GM21526 (cell line): ENCODE measurements at regions not wholly inside any gene's neighbourhood (a gene's known extent, or its start where the extent isn't known, plus 50 kb on each side); places are given as distances from the start of the nearest gene placed in this dataset.
"Not testable (repeated sequence)": the region's sequence is repeated elsewhere in the genome, so short reads cannot be mapped to it uniquely, and the experiment has no call there.

Experiments used
- ATAC-seq: cut with Tn5 transposase; IDR thresholded peaks from one replicate; pipeline ENCODE4 v1.9.1; 2021; ENCODE audit warnings: moderate library complexity; ENCODE audit not compliant: unreplicated experiment, low FRiP score

GRCh38 chrX:73964579-73964978 is 112.1 kb upstream of the XIST start:
- ATAC-seq = no peak

GRCh38 chrX:73963682-73964081 is 111.2 kb upstream of the XIST start:
- ATAC-seq = no peak

DNA sequence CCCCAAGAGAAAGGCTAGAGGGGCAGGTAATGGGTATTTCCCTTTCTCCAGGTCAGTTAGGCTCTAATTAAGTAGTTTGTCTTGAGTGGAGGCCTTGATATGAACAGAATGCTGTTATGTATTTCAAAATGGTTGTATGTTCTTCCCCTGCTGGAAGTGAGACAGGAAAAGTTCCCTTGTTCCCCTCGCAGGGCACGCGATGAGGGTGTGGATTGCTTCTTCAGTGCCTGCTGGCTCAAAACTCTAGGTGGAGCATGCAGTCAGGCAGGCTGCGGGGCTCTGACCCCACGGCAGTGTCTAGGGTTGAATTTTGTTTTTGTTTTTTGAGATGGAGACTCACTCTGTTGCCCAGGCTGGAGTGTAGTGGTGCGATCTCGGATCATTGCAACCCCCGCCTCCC is 110.4 kb upstream of the XIST start:
- no peak for ATAC-seq

DNA sequence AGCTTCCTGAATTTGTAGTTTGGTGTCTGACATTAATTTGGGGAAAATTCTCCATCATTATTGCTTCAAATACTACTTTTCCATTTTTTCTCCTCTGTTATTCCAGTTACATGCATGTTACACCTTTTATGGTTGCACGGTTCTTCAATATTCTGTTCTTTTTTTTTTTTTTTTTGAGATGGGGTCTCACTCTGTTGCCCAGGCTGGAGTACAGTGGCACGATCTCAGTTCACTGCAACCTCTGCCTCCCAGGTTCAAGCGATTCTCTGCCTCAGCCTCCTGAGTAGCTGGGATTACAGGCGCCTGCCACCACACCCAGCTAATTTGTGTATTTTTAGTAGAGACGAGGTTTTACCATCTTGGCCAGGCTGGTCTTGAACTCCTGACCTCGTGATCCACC is 109.4 kb upstream of the XIST start:
- ATAC-seq = not testable (repeated sequence)

- no peak for ATAC-seq
These were observed 92.0 kb upstream of the XIST start for GRCh38 chrX:73944563-73944908.

- ATAC-seq = peak; percentile 98
These were observed 91.4 kb upstream of the XIST start for GRCh38 chrX:73943693-73944562.

DNA sequence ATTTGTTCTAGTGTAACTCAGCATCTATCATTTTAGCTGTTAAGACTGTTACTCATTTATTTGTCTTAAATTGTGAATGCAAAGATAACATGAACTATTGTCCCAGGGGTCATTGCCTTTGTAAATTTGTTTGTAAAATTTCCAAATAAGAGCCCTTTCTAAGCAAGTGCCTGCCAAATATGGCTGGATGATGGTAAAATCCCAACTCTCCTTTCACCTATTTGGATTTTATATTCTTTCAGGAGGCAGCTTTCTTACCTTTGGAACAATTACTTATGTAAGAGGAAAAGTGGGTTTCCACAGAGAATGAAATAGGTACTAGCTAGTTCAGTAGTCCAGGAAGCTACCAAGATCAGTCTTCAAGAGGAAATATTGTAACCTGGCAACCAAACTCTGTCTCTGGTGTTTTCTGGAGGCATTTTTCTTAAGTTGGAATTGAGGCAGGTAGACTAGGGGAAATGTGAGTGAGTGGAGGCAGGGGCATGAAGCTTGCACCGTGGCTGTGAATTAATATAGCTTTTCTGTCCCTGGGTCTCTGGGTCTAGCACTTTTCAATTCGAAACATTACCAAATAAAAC is 88.5 kb upstream of the XIST start:
- no peak for ATAC-seq

GRCh38 chrX:73937843-73938242 is 85.3 kb upstream of the XIST start:
- not testable (repeated sequence) for ATAC-seq

GRCh38 chrX:73932522-73932921 is 80.0 kb upstream of the XIST start:
- ATAC-seq = no peak

GRCh38 chrX:73930300-73930699 is 77.8 kb upstream of the XIST start:
- no peak for ATAC-seq

- ATAC-seq = no peak
These were observed 70.4 kb upstream of the XIST start for GRCh38 chrX:73922856-73923455.

DNA sequence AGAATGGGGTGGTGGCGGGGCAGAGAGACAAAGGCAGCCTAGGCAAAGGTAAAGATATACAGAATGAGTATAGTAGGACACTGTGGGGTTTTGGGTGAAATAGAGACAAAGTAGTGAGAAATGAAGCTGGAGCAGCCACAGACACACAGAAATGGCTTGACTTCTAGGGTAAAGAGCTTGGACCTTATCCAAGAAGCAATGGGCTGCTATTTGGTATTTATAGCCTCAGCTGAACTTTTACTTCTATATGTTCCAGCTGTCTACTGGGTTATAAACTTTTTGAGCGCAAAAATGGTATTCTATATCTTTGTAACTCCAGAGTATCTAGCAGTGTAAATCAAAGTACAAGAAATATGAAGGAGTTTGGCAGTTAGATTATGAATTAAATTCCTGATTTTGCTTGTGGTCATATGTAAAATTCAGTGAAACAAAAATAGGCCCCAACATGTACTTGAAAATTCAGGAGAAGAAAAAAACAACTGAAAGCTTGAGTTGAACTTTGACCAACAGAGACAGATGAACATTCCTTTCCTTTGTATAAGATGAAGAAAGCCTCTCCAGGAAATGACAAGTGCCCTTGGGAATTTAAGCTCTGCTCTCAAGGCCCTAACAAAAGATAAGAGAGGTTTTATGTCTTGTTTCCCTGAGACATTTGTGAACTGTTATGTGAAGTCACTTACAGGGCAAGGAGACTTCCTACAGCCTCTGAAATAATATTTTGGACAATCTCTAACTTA is 64.6 kb upstream of the XIST start:
- ATAC-seq = no peak

- ATAC-seq = no peak
These were observed 64.0 kb upstream of the XIST start for GRCh38 chrX:73916489-73916888.

DNA sequence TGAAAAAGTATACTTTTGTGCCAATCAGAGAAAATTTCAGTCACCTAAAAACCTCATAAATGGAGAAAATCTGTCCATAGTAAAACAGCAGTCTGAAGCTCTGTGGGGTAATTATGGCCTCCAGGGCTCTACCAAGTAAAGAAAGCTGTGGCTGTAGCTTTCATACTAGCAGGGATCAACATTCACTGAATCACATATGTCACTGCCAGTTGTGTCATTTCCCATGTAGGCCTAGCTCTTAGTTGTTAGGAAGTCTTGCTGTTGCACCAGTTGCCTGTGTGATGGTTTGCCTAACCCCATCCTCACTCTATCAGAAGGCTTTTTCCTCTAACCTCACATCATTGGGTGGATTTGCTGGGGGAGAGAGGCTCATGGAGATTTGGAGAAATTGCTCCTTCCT is 62.3 kb upstream of the XIST start:
- ATAC-seq = not testable (repeated sequence)

- ATAC-seq = no peak
These were observed 61.1 kb upstream of the XIST start for GRCh38 chrX:73913580-73913979.

GRCh38 chrX:73911946-73912345 is 59.4 kb upstream of the XIST start:
- not testable (repeated sequence) for ATAC-seq

- not testable (repeated sequence) for ATAC-seq
These were observed 53.3 kb upstream of the XIST start for GRCh38 chrX:73905749-73906374.

- ATAC-seq = no peak
These were observed 51.4 kb upstream of the XIST start for GRCh38 chrX:73903941-73904340.
